Pancreas (tissue), 10 donors: ENCODE measurements at regions not wholly inside any gene's neighbourhood (a gene's known extent, or its start where the extent isn't known, plus 50 kb on each side); places are given as distances from the start of the nearest gene placed in this dataset.

Experiments used
- ATAC-seq, 4 donors: fragments of 200-7000 bp; cut with Tn5 transposase; one replicate each; pipeline versions ENCODE4 v1.8.0 to v1.9.1; 2020; ENCODE audit warnings: mild to moderate bottlenecking in 4 of 4, moderate library complexity in 4 of 4
- DNase-seq, 6 donors: peaks; one replicate each; pipeline ENCODE4 v3.0.0-alpha.2; 2020
- FAIRE-seq: peaks from 2 replicates; lab custom pipeline; 2012; peaks lifted over from hg19 to GRCh38; lab: Jason Lieb, UNC
- H3K27ac ChIP-seq, 4 donors: fragments of 200-600 bp; sonication (generic); 1 replicate in 3 of 4; 2 replicates in 1 of 4; pipeline versions ENCODE4 v1.5.0 to v1.8.0; 2020
- H3K27me3 ChIP-seq, 4 donors: fragments of 200-600 bp; one replicate each; pipeline ENCODE4 v1.8.0; 2021
- H3K36me3 ChIP-seq, 3 donors: fragments of 200-600 bp; sonication (generic) in 1 of 3; one replicate each; pipeline versions ENCODE4 v1.5.0 to v1.8.0; 2020 to 2021
- H3K4me1 ChIP-seq, 3 donors: fragments of 200-600 bp; one replicate each; pipeline ENCODE4 v1.8.0; 2021
- H3K4me3 ChIP-seq, 4 donors: fragments of 200-600 bp; sonication (generic) in 2 of 4; one replicate each; pipeline versions ENCODE4 v1.5.0 to v1.8.0; 2020 to 2021
- H3K9me3 ChIP-seq, 4 donors: fragments of 200-600 bp; one replicate each; pipeline ENCODE4 v1.8.0; 2021
- WGBS, 2 donors: extraction: QIAGEN DNeasy Blood & Tissue Kit; methylation state at CpG; one replicate each; pipeline ENCODE4 v1.1.7; 2013; 5-methylcytosine and 5-hydroxymethylcytosine counted together
- intact Hi-C, 3 donors: fragments of 100-400 bp; cut with DNase I; formaldehyde crosslinking; loops; one replicate each; pipeline versions ENCODE4 v1.11.1 to v1.14.2; 2022
- TF ChIP-seq, protein P1 (sequence below), 4 donors: fragments of 200-600 bp; sonication (generic) in 3 of 4; IDR thresholded peaks; one replicate each; pipeline versions ENCODE4 v1.5.0 to v1.8.0; 2021; ENCODE audit warnings: antibody characterized with exemption in 4 of 4
- donor health status: healthy with polysubstance abuse.
- donor health status: DM: no; HTN: no; CAD: no; lungs with moderate emphysema.
- donor health status: DM: no; HTN: no; CAD: no.
- donor health status: control.
- donor health status: control.
- donor health status: Bipolar disorder and iron deficiency.
- donor health status: DM: yes; HTN: yes; CAD: no.
- donor health status: DM: no; HTN: no; CAD: no.
- donor health status: DM: no; HTN: no; CAD: no.
- donor health status: DM: yes; HTN: yes; CAD: no.

DNA sequence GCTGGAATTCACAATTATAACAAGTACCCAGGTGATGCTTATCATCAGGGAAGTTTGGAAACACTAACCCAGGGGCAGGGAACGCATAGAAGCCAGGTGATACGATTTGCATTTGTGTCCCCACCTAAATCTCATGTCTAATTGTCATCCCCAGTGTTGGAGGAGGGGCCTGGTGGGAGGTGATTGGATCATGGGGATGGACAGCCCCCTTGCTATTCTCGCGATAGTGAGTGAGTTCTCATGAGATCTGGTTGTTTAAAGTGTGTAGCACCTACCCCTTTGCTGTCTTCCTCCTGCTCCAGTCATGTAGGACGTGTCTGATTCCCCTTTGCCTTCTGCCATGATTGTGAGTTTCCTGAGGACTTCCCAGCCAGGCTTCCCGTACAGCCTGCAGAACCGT lies 276.3 kb downstream of the UTP18 start:
- Histone ChIP-seq H3K27me3 (no peaks in the 10 kb centered on the region), H3K9me3 (no peaks in the 10 kb centered on the region), H3K4me3 (no peak overlapping the region), H3K4me1 (no peaks in the 10 kb centered on the region), H3K36me3 (no peaks in the 10 kb centered on the region), H3K27ac (no peak overlapping the region)
- WGBS, 2 donors, result 49 to 65% methylated on average over 7 of the region's 7 CpGs
- no peak for ATAC-seq
- TF ChIP-seq, protein P1, sequence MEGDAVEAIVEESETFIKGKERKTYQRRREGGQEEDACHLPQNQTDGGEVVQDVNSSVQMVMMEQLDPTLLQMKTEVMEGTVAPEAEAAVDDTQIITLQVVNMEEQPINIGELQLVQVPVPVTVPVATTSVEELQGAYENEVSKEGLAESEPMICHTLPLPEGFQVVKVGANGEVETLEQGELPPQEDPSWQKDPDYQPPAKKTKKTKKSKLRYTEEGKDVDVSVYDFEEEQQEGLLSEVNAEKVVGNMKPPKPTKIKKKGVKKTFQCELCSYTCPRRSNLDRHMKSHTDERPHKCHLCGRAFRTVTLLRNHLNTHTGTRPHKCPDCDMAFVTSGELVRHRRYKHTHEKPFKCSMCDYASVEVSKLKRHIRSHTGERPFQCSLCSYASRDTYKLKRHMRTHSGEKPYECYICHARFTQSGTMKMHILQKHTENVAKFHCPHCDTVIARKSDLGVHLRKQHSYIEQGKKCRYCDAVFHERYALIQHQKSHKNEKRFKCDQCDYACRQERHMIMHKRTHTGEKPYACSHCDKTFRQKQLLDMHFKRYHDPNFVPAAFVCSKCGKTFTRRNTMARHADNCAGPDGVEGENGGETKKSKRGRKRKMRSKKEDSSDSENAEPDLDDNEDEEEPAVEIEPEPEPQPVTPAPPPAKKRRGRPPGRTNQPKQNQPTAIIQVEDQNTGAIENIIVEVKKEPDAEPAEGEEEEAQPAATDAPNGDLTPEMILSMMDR (IDR thresholded peaks at IDR 0.05), result no peak
- intact Hi-C loops, result loop anchor here in 2 of 3 donors (10.0 kb wide), 2 partner anchors 162 to 232 kb away; no protein-coding TSS in a partner anchor
- no peak for FAIRE-seq
- no peak for DNase-seq

DNA sequence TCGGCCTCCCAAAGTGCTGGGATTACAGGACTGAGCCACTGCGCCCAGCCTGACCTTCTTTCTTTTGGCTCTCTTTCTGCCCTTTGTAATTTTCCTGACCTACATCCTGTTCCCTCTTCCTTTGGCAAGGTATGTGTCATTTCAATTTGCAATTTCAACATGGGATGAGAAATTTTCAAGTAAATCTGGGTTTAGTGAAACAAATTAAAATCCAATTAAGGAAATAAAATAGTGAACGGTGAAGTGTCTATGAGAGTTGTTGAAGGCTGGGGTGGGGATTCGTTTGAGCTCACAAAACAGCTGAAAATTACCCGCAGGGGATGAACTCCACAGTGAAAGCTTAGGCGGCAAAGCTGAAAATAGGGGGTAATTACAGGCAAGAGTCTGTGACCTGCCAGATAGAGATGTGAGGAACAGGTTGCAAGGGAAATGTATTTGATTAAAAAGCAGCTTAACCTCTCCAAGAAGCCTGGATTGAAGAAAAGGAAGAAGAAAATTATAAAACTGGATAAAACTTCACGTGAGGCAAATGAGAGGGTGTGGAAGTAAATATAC lies 277.7 kb downstream of the UTP18 start:
- TF ChIP-seq, protein P1 (IDR thresholded peaks at IDR 0.05), result no peak
- 70 to 80% methylated on average over 7 of the region's 7 CpGs for WGBS, 2 donors

DNA sequence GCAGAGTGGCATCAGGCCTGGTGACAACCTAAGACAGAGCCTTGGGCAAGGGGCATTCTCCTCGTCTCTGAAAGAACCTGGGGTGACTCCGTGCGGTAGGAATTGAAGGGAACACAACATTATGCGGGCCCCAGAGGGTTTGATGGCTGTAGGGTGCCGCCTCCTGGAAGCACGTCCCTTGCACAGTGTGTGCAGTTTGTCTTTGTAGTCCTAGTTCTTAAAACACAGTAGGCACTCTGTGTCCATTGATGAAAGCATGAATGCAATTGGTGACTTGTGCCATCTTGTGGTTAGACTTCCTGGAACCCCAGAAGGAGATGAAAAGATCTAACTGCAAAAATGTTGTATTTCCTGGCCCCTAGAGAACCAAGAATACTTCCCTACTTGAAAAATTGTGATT lies 279.8 kb downstream of the UTP18 start:
- ATAC-seq (no peak), FAIRE-seq (no peak), DNase-seq (no peak)
- TF ChIP-seq, protein P1 (IDR thresholded peaks at IDR 0.05), result no peak
- Histone ChIP-seq H3K27ac (no peak overlapping the region), H3K27me3 (no peaks in the 10 kb centered on the region), H3K4me3 (no peak overlapping the region), H3K9me3 (no peaks in the 10 kb centered on the region), H3K4me1 (no peaks in the 10 kb centered on the region), H3K36me3 (no peaks in the 10 kb centered on the region)
- 80 to 86% methylated on average over 6 of the region's 6 CpGs for WGBS, 2 donors
- intact Hi-C loops, result no loop called here

More for the DNA sequence above, 277.7 kb downstream of the UTP18 start:
- DNase-seq (no peak), ATAC-seq (no peak), FAIRE-seq (no peak)
- intact Hi-C loops, result loop anchor here in 2 of 3 donors (10.0 kb wide), 2 partner anchors 163 to 233 kb away; no protein-coding TSS in a partner anchor
- H3K36me3 ChIP-seq, result no peaks in the 10 kb centered on the region
- no peaks in the 10 kb centered on the region for H3K9me3 ChIP-seq
- no peak overlapping the region for H3K4me3 ChIP-seq
- H3K27me3 ChIP-seq, result no peaks in the 10 kb centered on the region
- no peak overlapping the region for H3K27ac ChIP-seq
- H3K4me1 ChIP-seq, result no peaks in the 10 kb centered on the region

DNA sequence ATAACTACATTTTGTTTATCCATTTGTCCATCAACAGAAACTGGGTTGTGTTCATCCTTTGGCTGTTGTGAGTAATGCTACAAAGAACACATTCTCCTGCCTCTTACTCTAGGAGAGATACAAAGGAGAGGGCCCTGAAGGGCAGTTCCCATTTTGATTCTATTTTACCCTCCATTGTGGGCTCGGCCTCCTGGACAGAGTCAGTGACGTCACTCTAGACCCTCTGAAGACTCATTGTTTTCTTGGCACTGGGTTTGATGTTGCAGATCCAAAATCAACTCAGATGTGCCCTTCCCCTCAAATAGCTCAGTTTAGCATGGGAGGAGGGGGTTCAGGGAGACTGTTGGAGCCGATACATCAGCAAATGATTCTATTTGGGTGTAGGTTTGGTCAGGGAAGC lies 280.9 kb downstream of the UTP18 start:
- TF ChIP-seq, protein P1 (IDR thresholded peaks at IDR 0.05), result no peak
- intact Hi-C loops, result no loop called here
- DNase-seq, result no peak
- no peak for ATAC-seq
- Histone ChIP-seq H3K27me3 (no peaks in the 10 kb centered on the region), H3K36me3 (no peaks in the 10 kb centered on the region), H3K27ac (no peak overlapping the region), H3K4me1 (no peaks in the 10 kb centered on the region), H3K9me3 (no peaks in the 10 kb centered on the region), H3K4me3 (no peak overlapping the region)
- 73 to 82% methylated on average over 3 of the region's 3 CpGs for WGBS, 2 donors
- no peak for FAIRE-seq

DNA sequence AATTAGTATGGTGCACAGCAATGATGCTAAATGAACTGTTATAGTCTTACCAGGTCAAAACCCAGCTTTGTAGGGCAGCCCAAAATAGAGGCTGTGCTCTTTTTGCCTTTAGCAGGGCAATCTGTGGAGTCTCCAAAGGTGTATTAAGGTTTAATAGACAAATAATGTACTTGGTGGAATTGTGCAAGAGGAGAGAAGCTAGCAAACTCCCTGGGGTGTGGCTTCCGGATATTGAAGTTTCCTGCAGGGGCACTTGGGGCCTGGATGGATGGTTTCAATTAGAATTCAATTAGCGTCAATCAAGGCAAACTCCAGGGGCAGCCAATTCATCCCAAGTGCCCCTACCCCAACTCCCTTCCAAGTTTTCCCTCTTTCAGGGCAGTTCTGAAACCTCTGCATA lies 285.8 kb downstream of the UTP18 start:
- DNase-seq (no peak), ATAC-seq (no peak), FAIRE-seq (no peak)
- Histone ChIP-seq H3K9me3 (no peaks in the 10 kb centered on the region), H3K4me3 (no peak overlapping the region), H3K36me3 (no peaks in the 10 kb centered on the region), H3K27ac (no peak overlapping the region), H3K27me3 (no peaks in the 10 kb centered on the region), H3K4me1 (no peaks in the 10 kb centered on the region)
- intact Hi-C loops, result no loop called here
- WGBS, 2 donors, result 75 to 84% methylated on average over 2 of the region's 2 CpGs
- TF ChIP-seq, protein P1 (IDR thresholded peaks at IDR 0.05), result no peak
